Neural cell (in vitro differentiated cells): ENCODE measurements at regions not wholly inside any gene's neighbourhood (a gene's known extent, or its start where the extent isn't known, plus 50 kb on each side); places are given as distances from the start of the nearest gene placed in this dataset.

Source experiments
- H2AFZ ChIP-seq: fragments of 200-600, 300-800 bp; sonication (generic), shearing (Covaris generic); 2 replicates; pipeline ENCODE4 v1.6.0; 2014; ENCODE audit warnings: low read depth, mild to moderate bottlenecking, antibody characterized with exemption, low read length, moderate library complexity
- H3F3A ChIP-seq: fragments of 200-600 bp; shearing (Covaris generic); 2 replicates; pipeline ENCODE4 v1.6.1; 2016; ENCODE audit warnings: mild to moderate bottlenecking, moderate library complexity, mixed read lengths, antibody characterized with exemption, low read length; ENCODE audit not compliant: insufficient read depth, poor library complexity, severe bottlenecking
- H3K27ac ChIP-seq: fragments of 200-600, 300-800 bp; sonication (generic), shearing (Covaris generic); 2 replicates; pipeline ENCODE4 v1.5.1; 2014; ENCODE audit warnings: mild to moderate bottlenecking, low read length, moderate library complexity
- H3K27me3 ChIP-seq: fragments of 300-800, 200-600 bp; sonication (generic), shearing (Covaris generic); 2 replicates; pipeline ENCODE4 v1.6.0; 2014; ENCODE audit warnings: mild to moderate bottlenecking, low read depth, low read length, moderate library complexity; ENCODE audit not compliant: insufficient read depth
- H3K36me3 ChIP-seq: fragments of 300-800, 200-600 bp; sonication (generic), shearing (Covaris generic); 2 replicates; pipeline ENCODE4 v1.5.1; 2014; ENCODE audit warnings: mild to moderate bottlenecking, antibody characterized with exemption, low read length, moderate library complexity; ENCODE audit not compliant: insufficient read depth
- H3K4me2 ChIP-seq: fragments of 300-800, 200-600 bp; sonication (generic), shearing (Covaris generic); 2 replicates; pipeline ENCODE4 v1.6.0; 2014; ENCODE audit warnings: mild to moderate bottlenecking, low read length
- H3K4me3 ChIP-seq: fragments of 300-800, 200-600 bp; sonication (generic), shearing (Covaris generic); 2 replicates; pipeline ENCODE4 v1.5.1; 2014; ENCODE audit warnings: mild to moderate bottlenecking, low read length, moderate library complexity
- H3K79me2 ChIP-seq: fragments of 200-600 bp; shearing (Covaris generic); replicated peaks from 2 replicates; pipeline ENCODE4 v1.6.0; 2014; ENCODE audit warnings: mild to moderate bottlenecking, low read length, moderate library complexity; ENCODE audit not compliant: insufficient read depth
- H3K9ac ChIP-seq: fragments of 300-800, 200-600 bp; sonication (generic), shearing (Covaris generic); 2 replicates; pipeline ENCODE4 v1.6.1; 2016; ENCODE audit warnings: mild to moderate bottlenecking, low read length, mixed read lengths
- H3K9me2 ChIP-seq: fragments of 200-600 bp; shearing (Covaris generic); 2 replicates; pipeline ENCODE4 v1.6.1; 2016; ENCODE audit warnings: mild to moderate bottlenecking, low read length, mixed read lengths; ENCODE audit not compliant: insufficient read depth
- H3K9me3 ChIP-seq: fragments of 200-600, 300-800 bp; sonication (generic), shearing (Covaris generic); 2 replicates; pipeline ENCODE4 v1.6.1; 2016; ENCODE audit warnings: mild to moderate bottlenecking, mixed run types, low read length, moderate library complexity, mixed read lengths
- H4K20me1 ChIP-seq: fragments of 200-600 bp; shearing (Covaris generic); 2 replicates; pipeline ENCODE4 v1.6.1; 2016; ENCODE audit warnings: mild to moderate bottlenecking, mixed run types; ENCODE audit not compliant: insufficient read depth
- EP300 ChIP-seq: fragments of 450-650 bp; conservative IDR thresholded peaks from 2 replicates; pipeline ENCODE4 v1.6.1; 2014; ENCODE audit warnings: antibody characterized with exemption, mild to moderate bottlenecking, moderate library complexity; ENCODE audit not compliant: poor library complexity, severe bottlenecking
- EZH2 ChIP-seq: fragments of 200-600, 300-800 bp; shearing (Covaris generic), sonication (generic); IDR thresholded peaks from 2 replicates; pipeline ENCODE4 v1.6.1; 2014; ENCODE audit warnings: antibody characterized with exemption, low read length, borderline replicate concordance, mild to moderate bottlenecking; ENCODE audit not compliant: insufficient read depth, poor library complexity, severe bottlenecking
- MXI1 ChIP-seq: fragments of 450-650 bp; conservative IDR thresholded peaks from 2 replicates; pipeline ENCODE4 v1.6.1; 2014; ENCODE audit warnings: antibody characterized with exemption, mild to moderate bottlenecking; ENCODE audit not compliant: poor library complexity, severe bottlenecking
- POLR2AphosphoS5 ChIP-seq: IDR thresholded peaks from 2 replicates; pipeline ENCODE4 v1.6.1; 2012
- RAD21 ChIP-seq: fragments of 450-650 bp; conservative IDR thresholded peaks from 2 replicates; pipeline ENCODE4 v1.6.1; 2014; ENCODE audit warnings: antibody characterized with exemption, mild to moderate bottlenecking, moderate library complexity
- SMC3 ChIP-seq: fragments of 450-650 bp; conservative IDR thresholded peaks from 2 replicates; pipeline ENCODE4 v1.6.1; 2014; ENCODE audit warnings: antibody characterized with exemption, mild to moderate bottlenecking, moderate library complexity; ENCODE audit not compliant: poor library complexity
- TAF1 ChIP-seq: IDR thresholded peaks from 2 replicates; pipeline ENCODE4 v1.6.1; 2012; ENCODE audit warnings: low read depth
- TF ChIP-seq, protein P1 (sequence below): fragments of 450-650 bp; IDR thresholded peaks from 2 replicates; pipeline ENCODE4 v1.5.1; 2014; ENCODE audit warnings: antibody characterized with exemption, mild to moderate bottlenecking, moderate library complexity; ENCODE audit not compliant: poor library complexity, severe bottlenecking
- TF ChIP-seq, protein P2 (sequence below): IDR thresholded peaks from 2 replicates; pipeline ENCODE4 v1.6.1; 2012; ENCODE audit warnings: borderline replicate concordance

DNA sequence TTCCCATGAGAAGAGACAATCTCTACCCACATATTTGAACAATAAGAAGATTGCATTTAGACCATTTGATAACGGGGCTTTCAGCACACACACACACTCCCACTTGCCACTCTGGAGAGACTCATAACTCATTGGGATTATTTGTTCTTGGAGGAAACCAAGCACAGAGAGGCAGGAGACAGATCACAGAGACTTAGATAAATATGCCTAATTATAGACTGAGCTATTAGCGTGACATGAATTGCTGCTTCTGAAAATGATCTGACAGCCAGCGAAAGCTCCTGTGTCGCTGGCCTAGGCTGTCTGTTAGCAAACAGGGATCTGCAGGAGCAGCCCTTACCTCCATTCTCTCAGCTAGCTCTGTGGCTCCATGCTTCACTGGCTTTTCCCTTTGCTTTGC is 111.4 kb downstream of the CCNA1 start:
- H3K9me2 ChIP-seq = no peaks in the 10 kb centered on the region
- H3K9me3 ChIP-seq = no peaks in the 10 kb centered on the region
- H3K4me2 ChIP-seq = peak overlapping the region; percentile 63
- H4K20me1 ChIP-seq = no peaks in the 10 kb centered on the region
- H3K27me3 ChIP-seq = no peaks in the 10 kb centered on the region
- H3K4me3 ChIP-seq = peak overlapping the region; percentile 46
- no peaks in the 10 kb centered on the region for H3K36me3 ChIP-seq
- no peak overlapping the region for H2AFZ ChIP-seq
- TF ChIP-seq, protein P1, sequence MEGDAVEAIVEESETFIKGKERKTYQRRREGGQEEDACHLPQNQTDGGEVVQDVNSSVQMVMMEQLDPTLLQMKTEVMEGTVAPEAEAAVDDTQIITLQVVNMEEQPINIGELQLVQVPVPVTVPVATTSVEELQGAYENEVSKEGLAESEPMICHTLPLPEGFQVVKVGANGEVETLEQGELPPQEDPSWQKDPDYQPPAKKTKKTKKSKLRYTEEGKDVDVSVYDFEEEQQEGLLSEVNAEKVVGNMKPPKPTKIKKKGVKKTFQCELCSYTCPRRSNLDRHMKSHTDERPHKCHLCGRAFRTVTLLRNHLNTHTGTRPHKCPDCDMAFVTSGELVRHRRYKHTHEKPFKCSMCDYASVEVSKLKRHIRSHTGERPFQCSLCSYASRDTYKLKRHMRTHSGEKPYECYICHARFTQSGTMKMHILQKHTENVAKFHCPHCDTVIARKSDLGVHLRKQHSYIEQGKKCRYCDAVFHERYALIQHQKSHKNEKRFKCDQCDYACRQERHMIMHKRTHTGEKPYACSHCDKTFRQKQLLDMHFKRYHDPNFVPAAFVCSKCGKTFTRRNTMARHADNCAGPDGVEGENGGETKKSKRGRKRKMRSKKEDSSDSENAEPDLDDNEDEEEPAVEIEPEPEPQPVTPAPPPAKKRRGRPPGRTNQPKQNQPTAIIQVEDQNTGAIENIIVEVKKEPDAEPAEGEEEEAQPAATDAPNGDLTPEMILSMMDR = no peak
- TF ChIP-seq TAF1 = no peak
- peak; percentile 19 for TF ChIP-seq SMC3
- TF ChIP-seq EZH2 = no peak
- peak; percentile 36 for TF ChIP-seq RAD21
- TF ChIP-seq, protein P2, sequence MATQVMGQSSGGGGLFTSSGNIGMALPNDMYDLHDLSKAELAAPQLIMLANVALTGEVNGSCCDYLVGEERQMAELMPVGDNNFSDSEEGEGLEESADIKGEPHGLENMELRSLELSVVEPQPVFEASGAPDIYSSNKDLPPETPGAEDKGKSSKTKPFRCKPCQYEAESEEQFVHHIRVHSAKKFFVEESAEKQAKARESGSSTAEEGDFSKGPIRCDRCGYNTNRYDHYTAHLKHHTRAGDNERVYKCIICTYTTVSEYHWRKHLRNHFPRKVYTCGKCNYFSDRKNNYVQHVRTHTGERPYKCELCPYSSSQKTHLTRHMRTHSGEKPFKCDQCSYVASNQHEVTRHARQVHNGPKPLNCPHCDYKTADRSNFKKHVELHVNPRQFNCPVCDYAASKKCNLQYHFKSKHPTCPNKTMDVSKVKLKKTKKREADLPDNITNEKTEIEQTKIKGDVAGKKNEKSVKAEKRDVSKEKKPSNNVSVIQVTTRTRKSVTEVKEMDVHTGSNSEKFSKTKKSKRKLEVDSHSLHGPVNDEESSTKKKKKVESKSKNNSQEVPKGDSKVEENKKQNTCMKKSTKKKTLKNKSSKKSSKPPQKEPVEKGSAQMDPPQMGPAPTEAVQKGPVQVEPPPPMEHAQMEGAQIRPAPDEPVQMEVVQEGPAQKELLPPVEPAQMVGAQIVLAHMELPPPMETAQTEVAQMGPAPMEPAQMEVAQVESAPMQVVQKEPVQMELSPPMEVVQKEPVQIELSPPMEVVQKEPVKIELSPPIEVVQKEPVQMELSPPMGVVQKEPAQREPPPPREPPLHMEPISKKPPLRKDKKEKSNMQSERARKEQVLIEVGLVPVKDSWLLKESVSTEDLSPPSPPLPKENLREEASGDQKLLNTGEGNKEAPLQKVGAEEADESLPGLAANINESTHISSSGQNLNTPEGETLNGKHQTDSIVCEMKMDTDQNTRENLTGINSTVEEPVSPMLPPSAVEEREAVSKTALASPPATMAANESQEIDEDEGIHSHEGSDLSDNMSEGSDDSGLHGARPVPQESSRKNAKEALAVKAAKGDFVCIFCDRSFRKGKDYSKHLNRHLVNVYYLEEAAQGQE = peak; percentile 54
- no peak for TF ChIP-seq MXI1
- TF ChIP-seq POLR2AphosphoS5 = peak; percentile 78
- peak; percentile 88 for TF ChIP-seq EP300
- H3K9ac ChIP-seq = peak overlapping the region; percentile 53
- no peaks in the 10 kb centered on the region for H3F3A ChIP-seq
- peak overlapping the region; percentile 89 for H3K27ac ChIP-seq
- no peaks in the 10 kb centered on the region for H3K79me2 ChIP-seq

DNA sequence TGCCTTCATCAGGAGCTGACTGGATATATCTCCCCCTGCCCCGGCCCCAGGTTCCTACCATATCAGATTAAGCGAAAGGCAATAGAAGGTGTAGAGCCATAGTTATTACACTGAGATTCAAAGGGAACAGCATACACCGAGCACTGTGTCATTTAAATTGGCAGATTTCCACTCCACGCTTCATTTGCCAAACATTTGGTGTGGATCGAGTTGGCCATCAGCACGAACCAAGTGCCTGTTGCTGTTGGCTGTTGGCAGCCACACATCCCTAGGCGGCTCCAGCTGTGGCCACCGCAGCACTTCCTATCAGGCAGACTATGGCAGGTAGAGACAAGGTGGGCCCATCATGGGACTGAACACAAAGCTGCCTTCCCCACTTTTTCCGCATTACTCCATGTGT is 115.8 kb downstream of the CCNA1 start:
- H3K27me3 ChIP-seq = no peaks in the 10 kb centered on the region
- no peaks in the 10 kb centered on the region for H4K20me1 ChIP-seq
- no peaks in the 10 kb centered on the region for H3F3A ChIP-seq
- H3K36me3 ChIP-seq = no peaks in the 10 kb centered on the region
- H3K4me3 ChIP-seq = no peak overlapping the region
- H3K79me2 ChIP-seq = no peaks in the 10 kb centered on the region
- no peak overlapping the region for H3K4me2 ChIP-seq
- no peaks in the 10 kb centered on the region for H3K9me2 ChIP-seq
- TF ChIP-seq, protein P1 = no peak
- H3K9ac ChIP-seq = no peak overlapping the region
- H2AFZ ChIP-seq = no peak overlapping the region
- H3K27ac ChIP-seq = no peak overlapping the region
- no peaks in the 10 kb centered on the region for H3K9me3 ChIP-seq
